ENCODE measurements at regions not wholly inside any gene's neighbourhood (a gene's known extent, or its start where the extent isn't known, plus 50 kb on each side); places are given as distances from the start of the nearest gene placed in this dataset.

GRCh38 chr9:135212961-135213360, 125.5 kb downstream of the OLFM1 start:
- TF ChIP-seq POLR2AphosphoS5 (IDR thresholded peaks at IDR 0.05) = no peak
- no peak for TF ChIP-seq POLR2A (IDR thresholded peaks at IDR 0.05)
- TF ChIP-seq, protein P1, sequence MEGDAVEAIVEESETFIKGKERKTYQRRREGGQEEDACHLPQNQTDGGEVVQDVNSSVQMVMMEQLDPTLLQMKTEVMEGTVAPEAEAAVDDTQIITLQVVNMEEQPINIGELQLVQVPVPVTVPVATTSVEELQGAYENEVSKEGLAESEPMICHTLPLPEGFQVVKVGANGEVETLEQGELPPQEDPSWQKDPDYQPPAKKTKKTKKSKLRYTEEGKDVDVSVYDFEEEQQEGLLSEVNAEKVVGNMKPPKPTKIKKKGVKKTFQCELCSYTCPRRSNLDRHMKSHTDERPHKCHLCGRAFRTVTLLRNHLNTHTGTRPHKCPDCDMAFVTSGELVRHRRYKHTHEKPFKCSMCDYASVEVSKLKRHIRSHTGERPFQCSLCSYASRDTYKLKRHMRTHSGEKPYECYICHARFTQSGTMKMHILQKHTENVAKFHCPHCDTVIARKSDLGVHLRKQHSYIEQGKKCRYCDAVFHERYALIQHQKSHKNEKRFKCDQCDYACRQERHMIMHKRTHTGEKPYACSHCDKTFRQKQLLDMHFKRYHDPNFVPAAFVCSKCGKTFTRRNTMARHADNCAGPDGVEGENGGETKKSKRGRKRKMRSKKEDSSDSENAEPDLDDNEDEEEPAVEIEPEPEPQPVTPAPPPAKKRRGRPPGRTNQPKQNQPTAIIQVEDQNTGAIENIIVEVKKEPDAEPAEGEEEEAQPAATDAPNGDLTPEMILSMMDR (IDR thresholded peaks at IDR 0.05) = no peak
- Histone ChIP-seq H3K27me3 (peaks cover 0 to 33% of the 10 kb centered on the region in 2 donors), H3K4me1 (no peaks in the 10 kb centered on the region), H3K36me3 (no peaks in the 10 kb centered on the region), H3K27ac (no peak overlapping the region), H3K9me3 (peaks cover 9 to 12% of the 10 kb centered on the region in 2 donors), H3K4me3 (no peak overlapping the region)
- no peak for DNase-seq (ENCODE audit: low spot score in 2 of 2)
- intact Hi-C loops (cut with DNase I; ENCODE audit: low total_unique reads) = no loop called here

- DNase-seq (ENCODE audit: low spot score in 2 of 2) = no peak
- intact Hi-C loops (cut with DNase I; ENCODE audit: low total_unique reads) = no loop called here
- H3K27ac ChIP-seq = no peak overlapping the region
- no peak overlapping the region for H3K4me3 ChIP-seq
- TF ChIP-seq, protein P1 (IDR thresholded peaks at IDR 0.05) = no peak
- no peak for TF ChIP-seq POLR2A (IDR thresholded peaks at IDR 0.05)
- no peak for TF ChIP-seq POLR2AphosphoS5 (IDR thresholded peaks at IDR 0.05)
- peaks cover 0 to 39% of the 10 kb centered on the region in 2 donors for H3K27me3 ChIP-seq
- no peaks in the 10 kb centered on the region for H3K4me1 ChIP-seq
- H3K9me3 ChIP-seq = peaks cover 9 to 12% of the 10 kb centered on the region in 2 donors
- no peaks in the 10 kb centered on the region for H3K36me3 ChIP-seq
Observed at GRCh38 chr9:135213566-135213965, 126.1 kb downstream of the OLFM1 start.

- H3K27ac ChIP-seq = no peak overlapping the region
- TF ChIP-seq, protein P1 (IDR thresholded peaks at IDR 0.05) = no peak
- TF ChIP-seq POLR2A (IDR thresholded peaks at IDR 0.05) (no peak), POLR2AphosphoS5 (IDR thresholded peaks at IDR 0.05) (no peak)
- peaks cover 0 to 42% of the 10 kb centered on the region in 2 donors for H3K27me3 ChIP-seq
- H3K4me1 ChIP-seq = no peaks in the 10 kb centered on the region
- H3K4me3 ChIP-seq = no peak overlapping the region
- intact Hi-C loops (cut with DNase I; ENCODE audit: low total_unique reads) = no loop called here
- DNase-seq (ENCODE audit: low spot score in 2 of 2) = no peak
- H3K36me3 ChIP-seq = no peaks in the 10 kb centered on the region
- peaks cover 9 to 12% of the 10 kb centered on the region in 2 donors for H3K9me3 ChIP-seq
Observed at GRCh38 chr9:135214054-135214640, 126.7 kb downstream of the OLFM1 start.

DNA sequence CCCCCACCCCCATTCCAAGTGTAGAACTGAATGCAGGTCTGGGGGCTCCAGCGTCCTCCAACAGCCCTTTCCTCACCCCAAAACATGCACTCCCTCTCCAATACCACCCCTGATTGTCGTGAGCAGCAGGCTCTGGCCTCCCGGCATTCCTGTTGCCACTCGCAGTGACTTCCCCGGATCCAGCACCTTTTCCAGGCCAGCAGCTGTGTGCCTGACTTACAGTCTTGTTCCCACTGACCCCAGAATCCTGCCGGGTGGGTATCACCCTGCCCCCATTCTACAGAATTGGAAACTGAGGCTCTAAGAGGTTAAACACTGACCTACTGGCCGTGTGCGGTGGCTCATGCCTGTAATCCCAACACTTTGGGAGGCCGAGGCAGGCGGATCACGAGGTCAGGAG, 127.2 kb downstream of the OLFM1 start:
- TF ChIP-seq, protein P1 (IDR thresholded peaks at IDR 0.05) = no peak
- TF ChIP-seq POLR2AphosphoS5 (IDR thresholded peaks at IDR 0.05) = no peak
- no peak for TF ChIP-seq POLR2A (IDR thresholded peaks at IDR 0.05)
- Histone ChIP-seq H3K4me3 (no peak overlapping the region), H3K4me1 (no peaks in the 10 kb centered on the region), H3K36me3 (no peaks in the 10 kb centered on the region), H3K9me3 (peaks cover 9 to 12% of the 10 kb centered on the region in 2 donors), H3K27me3 (peaks cover 0 to 42% of the 10 kb centered on the region in 2 donors), H3K27ac (no peak overlapping the region)
- no peak for DNase-seq (ENCODE audit: low spot score in 2 of 2)
- intact Hi-C loops (cut with DNase I; ENCODE audit: low total_unique reads) = no loop called here

GRCh38 chr9:135215571-135216161, 128.2 kb downstream of the OLFM1 start:
- no peaks in the 10 kb centered on the region for H3K4me1 ChIP-seq
- no peak for TF ChIP-seq POLR2AphosphoS5 (IDR thresholded peaks at IDR 0.05)
- TF ChIP-seq, protein P1 (IDR thresholded peaks at IDR 0.05) = no peak
- TF ChIP-seq POLR2A (IDR thresholded peaks at IDR 0.05) = no peak
- intact Hi-C loops (cut with DNase I; ENCODE audit: low total_unique reads) = no loop called here
- DNase-seq (ENCODE audit: low spot score in 2 of 2) = peak; percentile 21 to 64
- no peaks in the 10 kb centered on the region for H3K36me3 ChIP-seq
- H3K9me3 ChIP-seq = peaks cover 9 to 12% of the 10 kb centered on the region in 2 donors
- no peak overlapping the region for H3K4me3 ChIP-seq
- no peak overlapping the region for H3K27ac ChIP-seq
- peaks cover 0 to 49% of the 10 kb centered on the region in 2 donors for H3K27me3 ChIP-seq

Data from breast epithelium (tissue), 4 donors.